NCI-H2227 (cell line): ENCODE measurements at regions not wholly inside any gene's neighbourhood (a gene's known extent, or its start where the extent isn't known, plus 50 kb on each side); places are given as distances from the start of the nearest gene placed in this dataset.
"Not testable (repeated sequence)": the region's sequence is repeated elsewhere in the genome, so short reads cannot be mapped to it uniquely, and the experiment has no call there.

Experiments used
- DNase-seq: peaks from one replicate; lab custom pipeline; 2025; ENCODE audit not compliant: unreplicated experiment; lab: John Stamatoyannopoulos, UW

DNA sequence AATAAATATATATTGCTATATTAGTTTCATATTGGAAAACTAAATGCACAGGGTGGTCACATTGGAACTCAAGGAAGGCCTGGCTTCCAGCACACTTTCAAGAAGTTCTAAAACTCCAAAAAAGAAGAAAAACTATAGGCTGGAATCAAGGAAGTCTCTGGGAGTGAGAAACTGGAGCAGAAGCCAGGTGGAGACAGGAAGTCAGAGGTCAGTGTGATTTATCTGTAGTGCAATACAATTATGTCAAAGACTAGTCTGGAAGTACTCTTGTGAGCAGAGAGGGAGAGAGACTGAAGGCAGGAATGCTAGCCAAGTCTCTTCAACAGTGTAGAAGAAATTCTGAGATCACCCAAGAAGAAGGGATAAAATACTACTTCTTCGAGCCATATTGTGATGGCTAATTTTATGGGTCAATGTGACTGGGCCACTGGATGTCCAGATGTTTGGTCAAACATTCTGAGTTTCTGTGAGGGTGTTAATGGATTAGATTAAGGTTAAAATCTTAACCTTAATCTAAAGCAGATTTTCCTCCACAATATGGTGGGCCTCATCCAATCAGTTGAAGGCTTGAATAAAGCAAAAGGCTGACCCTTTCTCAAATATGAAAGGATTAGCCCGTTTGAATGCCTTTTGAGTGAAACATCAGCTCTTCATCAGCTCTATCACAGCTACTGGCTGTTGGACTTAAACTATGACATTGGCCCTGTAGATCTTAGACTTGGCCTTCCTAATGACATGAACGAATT lies 208.0 kb downstream of the TDRD15 start:
- DNase-seq, result peak; percentile 5

GRCh38 chr2:21332993-21333625 lies 209.3 kb downstream of the TDRD15 start:
- peak; percentile 43 for DNase-seq

GRCh38 chr2:21333684-21334083 lies 209.9 kb downstream of the TDRD15 start:
- DNase-seq, result peak; percentile 33

DNA sequence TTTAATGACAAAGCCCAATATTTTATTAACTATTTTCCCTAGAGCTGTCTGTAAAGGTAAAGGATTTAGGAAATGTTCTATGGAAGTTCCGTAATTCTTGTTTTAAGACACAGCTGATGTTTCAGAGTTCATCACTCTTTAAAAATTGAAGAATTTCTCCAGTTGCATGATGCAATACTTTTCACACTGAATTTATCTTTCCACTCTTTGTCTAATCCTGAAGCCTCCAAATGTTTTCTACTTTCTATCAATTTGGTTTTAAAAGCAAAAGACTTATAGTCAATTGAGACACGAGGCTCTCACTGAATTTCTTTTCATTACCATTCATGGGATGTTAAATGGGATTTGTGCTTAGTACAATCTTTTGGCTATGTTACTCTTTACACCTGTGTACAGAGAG lies 223.2 kb downstream of the TDRD15 start:
- no peak for DNase-seq

DNA sequence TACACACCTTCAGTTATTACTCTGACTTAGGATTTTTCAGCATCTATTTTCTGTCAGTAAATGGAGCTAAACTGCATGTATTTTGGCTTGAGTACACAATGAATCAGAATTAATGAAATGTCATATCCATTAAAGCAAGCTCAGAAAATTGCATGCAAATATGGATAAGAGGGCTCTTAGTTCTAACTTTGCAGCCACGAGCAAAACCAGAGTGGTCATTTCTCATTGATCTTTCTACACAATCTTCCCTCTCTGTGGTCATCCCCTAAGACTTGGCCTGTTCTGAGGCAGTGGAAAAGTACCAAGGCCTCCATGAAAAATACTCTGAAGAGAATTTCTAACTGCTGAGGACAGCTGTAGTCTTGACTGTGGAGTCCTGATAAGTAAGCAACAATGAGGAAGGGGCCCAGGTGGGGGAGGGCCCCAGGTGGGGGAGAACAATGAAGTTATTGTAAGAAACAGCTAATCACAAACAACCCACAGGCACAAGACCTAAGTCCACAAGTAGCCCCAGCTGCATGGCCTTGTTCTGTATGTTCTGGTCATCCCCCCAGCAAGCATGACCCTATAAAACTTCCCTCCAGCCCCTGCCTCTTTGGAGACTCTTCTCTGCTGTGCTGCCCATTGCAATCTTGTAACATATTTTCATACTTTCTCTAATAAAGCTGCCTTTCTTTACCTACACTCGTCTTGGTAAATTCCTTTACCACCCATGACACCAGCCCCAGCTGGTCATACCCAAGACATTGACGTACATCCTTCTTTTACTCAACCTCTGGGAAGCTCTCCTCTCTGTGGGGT lies 230.3 kb downstream of the TDRD15 start:
- DNase-seq, result no peak

DNA sequence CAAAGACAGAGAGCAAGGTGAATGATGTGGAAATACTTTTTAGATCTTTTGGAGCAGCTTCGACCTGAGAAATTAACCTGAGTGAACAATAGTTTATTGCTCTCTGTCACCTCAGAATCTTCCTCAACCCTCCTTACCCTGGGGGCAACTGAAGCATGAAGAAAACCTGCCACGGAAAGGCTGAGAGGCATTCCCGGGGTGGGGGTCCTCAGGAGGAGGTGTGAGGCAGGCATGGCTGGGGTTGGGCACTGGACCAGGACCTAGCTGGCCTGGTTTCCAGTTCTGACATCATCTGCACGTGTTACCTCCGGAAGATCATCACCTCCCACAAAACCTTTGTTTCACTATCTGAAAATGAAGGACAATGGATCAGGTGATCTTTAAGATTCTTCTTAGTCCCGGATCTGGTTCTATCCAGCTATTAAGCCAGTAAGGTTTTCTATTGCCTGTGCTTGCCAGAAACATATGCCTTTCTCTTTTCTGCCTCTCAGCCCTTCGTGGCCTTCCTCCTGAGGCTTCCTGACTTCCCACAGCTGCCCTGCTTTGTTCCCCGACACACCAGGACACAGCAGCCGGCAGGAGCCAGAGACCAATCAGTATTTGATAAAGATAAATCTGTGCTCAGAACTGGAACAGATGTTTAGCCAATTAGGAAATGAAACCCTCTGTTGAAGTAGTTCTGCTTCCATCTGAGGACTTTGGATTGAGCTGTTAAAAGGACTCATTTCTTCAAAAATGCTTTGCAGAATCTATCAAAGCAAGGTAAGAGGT lies 232.5 kb downstream of the TDRD15 start:
- DNase-seq, result no peak

DNA sequence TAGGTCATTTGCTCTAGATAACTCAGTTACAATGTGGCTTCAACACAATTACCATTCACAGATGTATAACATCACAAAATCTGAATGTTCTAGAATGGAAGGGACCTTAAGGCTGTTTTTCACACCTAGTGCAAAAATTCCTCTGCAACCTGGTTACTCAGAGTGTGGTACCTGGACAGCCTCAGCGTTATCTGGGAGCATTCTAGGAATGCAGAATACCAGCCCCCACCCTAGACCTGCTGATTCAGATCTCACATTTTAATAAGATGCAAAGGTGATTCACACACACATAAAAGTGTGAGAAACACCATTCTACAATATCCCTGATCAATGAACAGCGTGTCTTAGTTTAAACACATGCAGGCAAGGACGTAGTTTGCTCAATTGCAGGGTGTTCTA lies 233.1 kb downstream of the TDRD15 start:
- DNase-seq, result no peak

DNA sequence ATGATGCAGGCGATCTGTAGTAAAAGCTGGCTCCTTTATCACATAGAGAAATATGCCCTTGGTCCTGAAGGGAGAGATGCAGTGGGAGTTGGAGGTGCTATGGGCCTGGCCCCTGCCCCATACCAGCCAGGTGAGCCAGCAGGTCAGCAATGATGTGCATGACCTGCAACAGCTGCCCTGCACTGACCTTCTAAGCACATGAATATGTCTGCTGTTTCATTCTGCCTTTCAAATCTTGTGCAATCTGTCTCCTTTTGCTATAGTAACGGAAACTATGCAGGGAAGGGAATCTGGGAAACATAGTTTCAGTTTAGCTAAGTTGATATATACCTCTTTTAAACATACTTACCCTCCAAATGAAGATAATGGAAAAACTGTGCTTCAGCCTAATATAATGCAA lies 235.2 kb downstream of the TDRD15 start:
- no peak for DNase-seq

GRCh38 chr2:21361384-21361783 lies 237.6 kb downstream of the TDRD15 start:
- DNase-seq, result no peak

DNA sequence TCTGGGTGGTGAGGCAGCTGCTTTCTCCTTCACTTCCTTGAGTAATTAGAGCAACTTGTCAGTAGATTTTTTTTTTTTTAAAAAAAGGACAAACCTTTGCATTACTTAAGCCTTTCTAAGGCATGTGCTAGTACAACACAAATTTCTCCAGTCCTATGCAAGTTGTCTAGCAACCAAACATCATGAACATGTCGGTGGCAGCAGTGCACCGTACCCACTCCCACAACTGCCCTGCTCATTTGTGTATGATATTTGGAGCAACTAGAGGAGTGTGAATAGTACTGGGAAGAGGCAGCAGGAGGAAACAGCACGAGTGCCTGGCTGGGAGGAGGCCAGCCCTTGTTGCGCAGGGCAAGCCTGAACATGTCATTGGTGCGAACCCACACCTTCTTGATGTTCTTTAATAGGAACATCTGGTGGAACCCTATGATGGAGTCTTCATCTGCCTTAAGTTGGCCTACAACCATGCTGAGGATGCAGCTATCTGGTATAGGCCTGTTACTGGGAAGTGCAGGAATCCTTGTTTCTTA lies 238.3 kb downstream of the TDRD15 start:
- DNase-seq, result no peak

DNA sequence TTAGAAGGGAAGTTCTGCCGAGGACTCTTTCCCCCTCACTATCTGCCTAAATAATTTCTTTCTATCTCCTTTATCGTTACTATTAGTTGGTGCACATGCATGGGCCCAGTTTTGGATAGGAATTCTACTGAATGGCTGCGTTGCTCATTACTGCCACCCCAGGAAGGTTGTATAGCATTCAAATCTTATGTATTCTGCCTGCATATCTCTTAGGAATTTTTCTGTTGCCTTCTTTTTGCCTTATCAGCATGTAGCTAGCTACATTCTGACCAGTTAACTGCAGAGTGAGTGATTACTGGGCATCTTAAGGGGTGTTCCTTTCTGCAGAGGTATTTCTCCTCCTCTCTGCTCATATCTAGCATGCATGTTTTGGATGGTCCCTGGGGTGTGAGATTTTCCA lies 239.6 kb downstream of the TDRD15 start:
- DNase-seq, result no peak

DNA sequence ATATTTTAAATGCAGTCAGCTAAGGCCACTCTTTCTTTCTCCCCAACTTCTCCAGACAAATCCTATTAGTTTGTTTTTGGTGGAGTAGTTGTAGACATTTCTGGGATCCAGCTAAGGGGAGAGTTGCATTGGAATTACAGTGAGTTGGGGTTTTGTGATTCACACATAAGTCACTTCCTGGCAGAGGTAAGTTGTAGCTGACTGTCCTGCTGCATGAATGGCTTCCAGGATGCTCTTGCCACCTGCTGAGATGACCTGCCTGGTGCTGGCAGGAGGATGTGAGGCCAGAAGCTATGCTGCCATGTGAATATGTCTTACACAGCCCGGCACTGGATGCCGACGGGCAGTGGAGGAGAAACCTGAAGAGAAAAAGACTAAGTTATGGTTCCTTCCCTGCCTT lies 243.7 kb downstream of the TDRD15 start:
- DNase-seq, result no peak

DNA sequence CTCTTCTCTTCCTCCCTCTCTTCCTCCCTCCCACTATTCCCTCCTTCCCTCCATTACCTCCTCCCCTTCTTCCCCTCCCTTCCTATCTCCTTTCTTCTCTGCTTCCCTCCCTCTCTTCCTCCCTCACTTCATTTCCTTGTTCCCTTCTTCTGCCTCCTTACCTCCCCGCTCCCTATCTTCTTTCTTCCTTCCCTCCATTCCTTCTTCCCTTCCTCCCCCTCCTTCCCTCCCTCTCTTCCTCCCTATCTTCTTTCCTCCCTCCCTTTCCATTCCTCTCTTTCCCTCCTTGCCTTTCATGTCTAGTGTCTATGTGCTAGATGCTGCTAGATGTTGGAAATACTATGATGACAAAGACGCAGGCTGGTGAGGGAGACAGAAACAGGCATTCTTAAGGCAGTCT lies 246.0 kb downstream of the TDRD15 start:
- no peak for DNase-seq

DNA sequence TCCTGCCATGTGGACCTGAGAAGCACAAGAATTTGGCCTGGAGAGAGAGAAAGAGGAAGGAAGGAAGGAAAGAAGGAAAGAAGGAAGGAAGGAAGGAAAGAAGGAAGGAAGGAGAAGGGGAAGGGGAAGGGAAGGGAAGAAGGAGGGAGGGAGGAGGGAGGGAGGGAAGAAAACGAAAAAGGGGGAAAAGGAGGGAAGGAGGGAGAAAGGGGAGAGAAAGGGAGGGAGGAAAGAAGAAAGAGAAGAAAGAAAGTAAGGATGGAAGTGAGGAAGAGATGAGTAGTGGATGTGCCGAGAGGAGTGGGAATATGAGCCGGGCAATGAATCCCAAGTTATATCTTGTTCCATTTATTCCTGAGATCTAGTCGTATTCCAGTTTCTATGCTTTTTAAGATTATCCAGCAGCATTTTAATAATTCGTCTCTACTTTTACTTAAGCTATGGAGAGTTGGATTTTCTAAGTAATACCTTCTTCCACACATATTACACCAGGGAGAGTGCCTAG lies 247.8 kb downstream of the TDRD15 start:
- DNase-seq, result no peak

- DNase-seq, result no peak
Measured at GRCh38 chr2:21372654-21373053, 248.9 kb downstream of the TDRD15 start.

GRCh38 chr2:21376864-21377263 lies 253.1 kb downstream of the TDRD15 start:
- no peak for DNase-seq

DNA sequence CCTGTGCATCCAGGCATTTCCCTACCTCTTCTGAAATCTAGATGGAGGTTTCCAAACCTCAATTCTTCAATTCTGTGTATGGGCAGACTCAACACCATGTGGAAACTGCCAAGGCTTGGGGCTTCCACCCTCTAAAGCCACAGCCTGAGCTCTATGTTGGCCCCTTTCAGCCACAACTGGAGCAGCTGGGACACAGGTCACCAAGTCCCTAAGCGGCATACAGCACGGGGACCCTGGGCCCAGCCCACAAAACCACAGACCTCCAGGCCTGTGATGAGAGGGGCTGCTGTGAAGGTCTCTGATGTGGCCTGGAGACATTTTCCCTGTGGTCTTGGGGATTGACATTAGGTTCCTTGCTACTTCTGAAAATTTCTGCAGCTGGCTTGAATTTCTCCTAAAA lies 255.4 kb downstream of the TDRD15 start:
- DNase-seq, result no peak

DNA sequence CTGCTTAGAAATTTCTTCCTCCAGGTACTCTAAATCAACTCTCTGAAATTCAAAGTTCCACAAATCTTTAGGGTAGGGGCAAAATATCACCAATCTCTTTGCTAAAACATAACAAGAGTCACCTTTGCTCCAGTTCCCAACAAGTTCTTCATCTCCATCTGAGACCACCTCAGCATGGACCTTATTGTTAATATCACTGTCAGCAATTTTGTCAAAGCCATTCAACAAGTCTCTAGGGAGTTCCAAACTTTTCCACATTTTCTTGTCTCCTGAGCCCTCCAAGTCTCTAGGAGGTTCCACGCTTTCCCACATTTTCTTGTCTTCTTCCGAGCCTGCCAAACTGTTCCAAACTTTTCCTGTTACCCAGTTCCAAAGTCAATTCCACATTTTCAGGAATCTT lies 255.9 kb downstream of the TDRD15 start:
- not testable (repeated sequence) for DNase-seq

GRCh38 chr2:21381421-21381820 lies 257.7 kb downstream of the TDRD15 start:
- peak; percentile 18 for DNase-seq

DNA sequence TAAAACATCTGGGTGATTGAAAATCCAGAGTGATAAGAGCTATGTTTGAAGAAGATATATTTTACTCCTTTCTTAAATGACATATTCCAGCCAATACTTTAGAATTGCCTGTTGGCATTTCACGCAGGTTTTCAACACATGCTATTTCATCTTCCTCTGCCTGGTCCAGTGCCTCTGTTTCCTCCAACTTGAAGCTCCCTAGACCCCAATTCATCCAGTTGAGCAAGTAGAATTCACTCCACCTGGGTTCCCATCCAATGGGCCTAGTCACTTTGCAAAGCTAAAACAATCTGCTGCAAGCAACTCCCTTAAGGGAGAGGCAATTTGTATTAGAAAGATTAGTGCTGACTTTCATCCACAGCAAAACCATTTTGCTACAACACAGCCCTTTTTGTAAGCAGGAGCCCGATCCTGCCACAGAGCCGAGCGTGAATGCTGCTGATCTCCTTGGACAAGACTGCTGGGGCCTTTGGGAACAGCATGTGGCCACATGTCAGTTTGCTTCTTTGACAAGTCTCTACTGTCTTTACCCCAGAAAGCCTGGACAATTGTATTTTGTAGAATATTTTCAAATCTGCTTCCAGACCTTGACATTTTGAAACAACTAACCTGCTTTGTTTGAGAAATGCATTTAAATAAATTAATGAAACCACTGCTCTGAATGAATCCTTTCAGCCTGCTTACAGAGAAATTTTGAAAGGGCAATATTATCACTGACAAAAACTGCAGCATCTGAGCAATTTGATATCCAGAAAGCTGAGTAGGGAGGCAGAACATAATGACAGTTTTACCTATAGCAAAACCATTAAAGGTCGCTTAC lies 259.1 kb downstream of the TDRD15 start:
- DNase-seq, result peak; percentile 38
